GM21390 (cell line): ENCODE measurements at regions not wholly inside any gene's neighbourhood (a gene's known extent, or its start where the extent isn't known, plus 50 kb on each side); places are given as distances from the start of the nearest gene placed in this dataset.
"Not testable (repeated sequence)": the region's sequence is repeated elsewhere in the genome, so short reads cannot be mapped to it uniquely, and the experiment has no call there.

Source experiments
- ATAC-seq: cut with Tn5 transposase; IDR thresholded peaks from one replicate; pipeline ENCODE4 v1.9.1; 2021; ENCODE audit not compliant: unreplicated experiment

- no peak for ATAC-seq
Measured at GRCh38 chr9:78939311-78940065, 632.3 kb upstream of the TLE4 start.

GRCh38 chr9:78940121-78940855, 631.5 kb upstream of the TLE4 start:
- no peak for ATAC-seq

GRCh38 chr9:78954286-78954685, 617.5 kb upstream of the TLE4 start:
- no peak for ATAC-seq

GRCh38 chr9:78958892-78959291, 612.9 kb upstream of the TLE4 start:
- ATAC-seq = no peak

DNA sequence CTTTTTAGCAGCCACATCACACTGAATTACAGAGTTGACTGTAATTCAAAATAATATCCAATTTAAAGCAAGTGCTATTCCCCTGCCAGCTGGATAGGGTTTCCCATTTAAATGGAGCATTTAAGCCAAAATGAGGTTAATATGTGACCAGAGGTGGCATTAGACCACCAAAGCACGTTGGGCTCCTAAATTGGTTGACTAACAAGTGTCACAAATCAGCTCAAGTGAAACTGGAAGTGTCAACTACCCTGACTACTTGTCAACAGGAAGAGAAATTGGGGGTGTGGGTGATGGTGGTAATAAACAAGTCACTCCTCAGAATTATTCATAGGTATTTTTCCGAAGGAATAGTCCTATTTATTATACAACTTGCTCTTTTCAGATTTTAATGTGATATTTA, 609.6 kb upstream of the TLE4 start:
- ATAC-seq = no peak

- ATAC-seq = no peak
Measured at GRCh38 chr9:78963911-78964310, 607.9 kb upstream of the TLE4 start.

GRCh38 chr9:78967596-78968217, 604.1 kb upstream of the TLE4 start:
- ATAC-seq = no peak

DNA sequence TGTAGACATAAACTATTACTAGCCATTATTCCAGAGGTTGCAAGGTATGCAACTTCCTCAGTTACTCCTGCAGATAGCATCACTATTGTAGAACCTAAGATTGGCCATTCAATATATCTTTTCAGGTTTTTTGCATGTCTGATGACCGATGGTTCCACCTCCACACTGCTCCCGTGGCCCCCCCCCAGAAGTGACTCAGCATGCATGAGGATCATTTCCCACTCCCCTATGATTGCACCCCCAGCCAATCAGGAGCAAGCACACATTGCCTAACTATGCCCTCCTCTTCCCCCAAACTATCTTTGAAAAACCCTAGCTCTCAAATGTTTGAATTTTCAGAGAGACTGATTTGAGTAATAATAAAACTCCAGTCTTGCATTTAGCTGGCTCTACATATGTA, 601.4 kb upstream of the TLE4 start:
- ATAC-seq = no peak

GRCh38 chr9:78971540-78971939, 600.2 kb upstream of the TLE4 start:
- no peak for ATAC-seq

- ATAC-seq = peak; percentile 83
Measured at GRCh38 chr9:78972303-78972999, 599.3 kb upstream of the TLE4 start.

- no peak for ATAC-seq
Measured at GRCh38 chr9:78973907-78974306, 597.9 kb upstream of the TLE4 start.

DNA sequence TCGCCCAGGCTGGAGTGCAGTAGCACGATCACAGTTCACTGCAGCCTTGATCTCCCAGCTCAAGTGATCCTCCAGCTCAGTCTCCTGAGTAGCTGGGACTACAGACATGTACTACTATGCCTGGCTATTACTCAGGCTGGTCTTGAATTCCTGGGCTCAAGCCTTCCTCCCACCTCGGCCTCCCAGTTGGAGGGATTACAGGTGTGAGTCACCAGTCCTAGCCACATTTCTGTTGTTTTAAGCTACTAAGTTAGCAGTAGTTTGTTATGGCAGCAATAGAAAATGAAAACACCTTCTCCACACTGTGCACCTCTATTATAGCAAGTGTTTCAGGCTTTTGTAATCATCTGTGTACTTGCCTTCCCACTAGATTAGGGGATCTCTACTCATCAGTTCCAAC, 588.9 kb upstream of the TLE4 start:
- no peak for ATAC-seq

GRCh38 chr9:78985084-78985738, 586.6 kb upstream of the TLE4 start:
- no peak for ATAC-seq

GRCh38 chr9:78986446-78986845, 585.3 kb upstream of the TLE4 start:
- no peak for ATAC-seq

- ATAC-seq = no peak
Measured at GRCh38 chr9:78989031-78989658, 582.6 kb upstream of the TLE4 start.

DNA sequence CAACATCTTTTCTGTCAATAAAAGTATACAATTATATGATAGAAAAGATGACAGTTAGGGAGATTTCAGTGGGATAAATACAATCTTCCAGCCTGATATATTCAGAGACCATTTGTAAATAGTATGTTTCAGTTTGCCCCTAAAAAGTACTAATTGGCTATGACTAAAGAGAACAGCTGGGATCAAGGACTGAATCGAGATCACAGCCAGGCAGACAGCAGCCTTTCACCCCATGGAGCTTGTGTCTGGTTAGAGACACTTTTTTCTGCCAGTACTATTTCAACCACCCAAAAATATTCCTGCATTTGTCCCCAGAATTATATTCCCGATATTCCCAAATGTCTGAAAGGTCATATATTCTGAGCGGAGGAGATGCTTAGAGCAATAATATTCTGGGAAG, 577.3 kb upstream of the TLE4 start:
- ATAC-seq = no peak

DNA sequence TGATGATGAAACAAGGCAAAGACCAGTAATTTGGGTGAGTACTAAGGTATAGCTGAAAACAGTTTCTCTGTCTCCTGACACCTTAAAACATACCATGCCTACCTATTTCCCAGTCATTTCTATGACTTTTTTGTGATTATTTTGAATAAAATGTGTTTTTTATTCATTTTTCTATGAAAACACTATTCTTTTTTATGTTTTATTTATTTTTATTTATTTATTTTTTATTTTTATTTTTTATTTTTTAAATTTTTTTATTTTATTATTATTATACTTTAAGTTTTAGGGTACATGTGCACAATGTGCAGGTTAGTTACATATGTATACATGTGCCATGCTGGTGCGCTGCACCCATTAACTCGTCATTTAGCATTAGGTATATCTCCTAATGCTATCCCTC, 576.8 kb upstream of the TLE4 start:
- ATAC-seq = not testable (repeated sequence)

- ATAC-seq = no peak
Measured at GRCh38 chr9:78997296-78997695, 574.5 kb upstream of the TLE4 start.

DNA sequence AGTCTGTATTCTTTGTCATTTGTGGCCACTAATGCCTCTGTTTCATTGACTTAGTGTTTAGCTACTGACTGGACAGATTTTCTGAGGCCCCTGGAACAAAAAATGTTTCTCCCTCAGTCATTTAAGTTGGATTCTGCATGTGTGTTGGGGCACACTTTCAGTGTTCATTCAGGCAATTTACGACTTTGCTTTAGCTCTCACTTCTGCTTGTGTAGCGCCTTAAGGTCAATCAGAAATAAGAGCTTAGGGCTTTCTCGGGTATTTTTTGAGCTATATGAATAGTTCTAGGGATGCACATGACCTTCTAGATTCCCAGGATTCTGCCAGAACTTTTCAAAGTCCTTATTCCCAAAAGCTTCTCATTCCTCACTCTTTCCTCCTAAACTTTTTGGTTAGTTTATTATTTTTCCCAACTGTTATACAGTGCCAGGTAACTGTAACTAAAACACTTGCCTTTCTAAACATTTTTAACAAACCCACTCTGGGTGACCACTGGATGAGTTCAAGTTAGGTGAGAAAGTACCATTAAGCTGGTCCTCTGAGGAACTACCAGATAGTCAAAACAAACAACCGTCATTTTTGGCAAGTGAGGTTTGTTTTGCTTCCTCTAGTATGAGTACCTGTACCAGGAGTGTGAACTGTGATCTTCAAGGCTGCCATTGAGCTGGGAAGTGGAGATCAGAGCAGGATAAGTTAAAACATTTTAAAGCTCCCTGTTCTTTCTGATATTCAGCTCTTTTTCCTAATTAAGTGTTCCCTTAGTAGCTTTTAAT, 571.3 kb upstream of the TLE4 start:
- no peak for ATAC-seq

- no peak for ATAC-seq
Measured at GRCh38 chr9:79001012-79001411, 570.8 kb upstream of the TLE4 start.
